HG03060 (cell line): ENCODE measurements at regions not wholly inside any gene's neighbourhood (a gene's known extent, or its start where the extent isn't known, plus 50 kb on each side); places are given as distances from the start of the nearest gene placed in this dataset.
"Not testable (repeated sequence)": the region's sequence is repeated elsewhere in the genome, so short reads cannot be mapped to it uniquely, and the experiment has no call there.

Experiments used
- ATAC-seq: cut with Tn5 transposase; IDR thresholded peaks from one replicate; pipeline ENCODE4 v1.9.1; 2021; ENCODE audit warnings: low read depth, moderate number of reproducible peaks; ENCODE audit not compliant: unreplicated experiment

GRCh38 chrX:143935601-143936000, 51.7 kb downstream of the UBE2NL start:
- ATAC-seq: no peak

GRCh38 chrX:143940119-143940518, 56.2 kb downstream of the UBE2NL start:
- ATAC-seq: no peak

- ATAC-seq: no peak
Measured at GRCh38 chrX:143945171-143945570, 61.3 kb downstream of the UBE2NL start.

GRCh38 chrX:143964549-143964948, 80.7 kb downstream of the UBE2NL start:
- ATAC-seq: no peak

- ATAC-seq: no peak
Measured at GRCh38 chrX:143988356-143988755, 104.5 kb downstream of the UBE2NL start.

- ATAC-seq: no peak
Measured at GRCh38 chrX:143994206-143994605, 110.3 kb downstream of the UBE2NL start.

- no peak for ATAC-seq
Measured at GRCh38 chrX:143998261-143998660, 114.4 kb downstream of the UBE2NL start.

- no peak for ATAC-seq
Measured at GRCh38 chrX:144006811-144007210, 122.9 kb downstream of the UBE2NL start.

- no peak for ATAC-seq
Measured at GRCh38 chrX:144040793-144041192, 156.9 kb downstream of the UBE2NL start.

- no peak for ATAC-seq
Measured at GRCh38 chrX:144042271-144042670, 158.4 kb downstream of the UBE2NL start.

GRCh38 chrX:144075432-144075831, 191.6 kb downstream of the UBE2NL start:
- no peak for ATAC-seq

GRCh38 chrX:144082237-144082636, 198.4 kb downstream of the UBE2NL start:
- ATAC-seq: not testable (repeated sequence)

GRCh38 chrX:144089674-144090073, 205.8 kb downstream of the UBE2NL start:
- not testable (repeated sequence) for ATAC-seq

- ATAC-seq: not testable (repeated sequence)
Measured at GRCh38 chrX:144092116-144092515, 208.2 kb downstream of the UBE2NL start.

GRCh38 chrX:144119490-144119889, 235.6 kb downstream of the UBE2NL start:
- ATAC-seq: not testable (repeated sequence)

- ATAC-seq: not testable (repeated sequence)
Measured at GRCh38 chrX:144121566-144121965, 237.7 kb downstream of the UBE2NL start.

GRCh38 chrX:144127570-144128169, 243.8 kb downstream of the UBE2NL start:
- not testable (repeated sequence) for ATAC-seq

GRCh38 chrX:144129511-144129910, 245.6 kb downstream of the UBE2NL start:
- ATAC-seq: not testable (repeated sequence)

GRCh38 chrX:144130507-144130906, 246.6 kb downstream of the UBE2NL start:
- not testable (repeated sequence) for ATAC-seq

- ATAC-seq: not testable (repeated sequence)
Measured at GRCh38 chrX:144131080-144131479, 247.2 kb downstream of the UBE2NL start.

GRCh38 chrX:144134448-144135119, 250.7 kb downstream of the UBE2NL start:
- ATAC-seq: not testable (repeated sequence)

- ATAC-seq: not testable (repeated sequence)
Measured at GRCh38 chrX:144154474-144154873, 270.6 kb downstream of the UBE2NL start.
